ENCODE measurements at regions not wholly inside any gene's neighbourhood (a gene's known extent, or its start where the extent isn't known, plus 50 kb on each side); places are given as distances from the start of the nearest gene placed in this dataset.

DNA sequence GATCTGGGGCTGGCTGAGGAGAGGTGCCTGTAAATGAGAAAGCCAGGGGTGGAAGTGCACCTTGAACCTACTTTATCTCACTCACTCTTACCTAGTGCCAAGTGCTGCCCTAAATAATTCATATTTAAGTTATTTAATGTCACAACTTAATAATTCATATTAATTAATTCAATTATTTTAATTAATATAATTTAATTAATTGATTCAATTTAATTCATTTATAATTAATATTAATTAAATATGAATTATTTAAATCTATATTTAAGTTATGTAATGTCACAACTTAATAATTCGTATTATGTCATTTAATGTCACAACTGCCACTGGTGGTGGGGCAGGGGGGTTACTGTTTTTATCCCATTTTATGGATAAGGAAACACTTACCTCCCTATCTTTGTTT is 361.6 kb upstream of the RUNX1 start:
- no peak overlapping the region for H3K4me3 ChIP-seq
- no peaks in the 10 kb centered on the region for H3K4me1 ChIP-seq
- DNase-seq, result no peak
- H3K9me3 ChIP-seq (replicated peaks), result no peaks in the 10 kb centered on the region
- intact Hi-C loops (cut with micrococcal nuclease), result no loop called here
- TF ChIP-seq, protein P1, sequence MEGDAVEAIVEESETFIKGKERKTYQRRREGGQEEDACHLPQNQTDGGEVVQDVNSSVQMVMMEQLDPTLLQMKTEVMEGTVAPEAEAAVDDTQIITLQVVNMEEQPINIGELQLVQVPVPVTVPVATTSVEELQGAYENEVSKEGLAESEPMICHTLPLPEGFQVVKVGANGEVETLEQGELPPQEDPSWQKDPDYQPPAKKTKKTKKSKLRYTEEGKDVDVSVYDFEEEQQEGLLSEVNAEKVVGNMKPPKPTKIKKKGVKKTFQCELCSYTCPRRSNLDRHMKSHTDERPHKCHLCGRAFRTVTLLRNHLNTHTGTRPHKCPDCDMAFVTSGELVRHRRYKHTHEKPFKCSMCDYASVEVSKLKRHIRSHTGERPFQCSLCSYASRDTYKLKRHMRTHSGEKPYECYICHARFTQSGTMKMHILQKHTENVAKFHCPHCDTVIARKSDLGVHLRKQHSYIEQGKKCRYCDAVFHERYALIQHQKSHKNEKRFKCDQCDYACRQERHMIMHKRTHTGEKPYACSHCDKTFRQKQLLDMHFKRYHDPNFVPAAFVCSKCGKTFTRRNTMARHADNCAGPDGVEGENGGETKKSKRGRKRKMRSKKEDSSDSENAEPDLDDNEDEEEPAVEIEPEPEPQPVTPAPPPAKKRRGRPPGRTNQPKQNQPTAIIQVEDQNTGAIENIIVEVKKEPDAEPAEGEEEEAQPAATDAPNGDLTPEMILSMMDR (IDR thresholded peaks at IDR 0.05; ENCODE audit: borderline replicate concordance), result no peak
- H3K27ac ChIP-seq (replicated peaks), result no peak overlapping the region
- H3K27me3 ChIP-seq (ENCODE audit: low read depth), result peaks cover 86% of the 10 kb centered on the region
- H3K36me3 ChIP-seq, result no peaks in the 10 kb centered on the region

DNA sequence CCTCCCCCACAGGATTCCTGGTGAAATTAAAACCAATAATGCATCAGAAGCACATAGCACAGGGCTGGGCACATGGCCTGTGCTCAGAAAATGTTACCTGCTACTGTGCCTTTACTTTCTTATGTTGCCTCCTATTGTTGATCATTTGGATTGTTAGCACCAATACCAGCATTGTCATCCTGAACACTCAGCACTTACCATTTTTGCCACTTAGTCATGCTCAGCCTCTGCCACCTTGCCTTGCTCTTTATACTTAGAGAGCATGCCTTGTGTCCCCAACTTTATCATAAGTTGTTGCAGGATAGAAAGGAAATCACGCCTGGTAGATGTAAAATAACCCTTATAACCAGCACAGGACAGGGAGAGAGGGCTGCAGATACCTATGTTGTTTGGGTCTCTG is 361.0 kb upstream of the RUNX1 start:
- Histone ChIP-seq H3K4me1 (no peaks in the 10 kb centered on the region), H3K4me3 (no peak overlapping the region), H3K27ac (replicated peaks) (no peak overlapping the region), H3K27me3 (ENCODE audit: low read depth) (peaks cover 86% of the 10 kb centered on the region), H3K9me3 (replicated peaks) (no peaks in the 10 kb centered on the region), H3K36me3 (no peaks in the 10 kb centered on the region)
- no peak for DNase-seq
- TF ChIP-seq, protein P1 (IDR thresholded peaks at IDR 0.05; ENCODE audit: borderline replicate concordance), result no peak
- intact Hi-C loops (cut with micrococcal nuclease), result no loop called here

DNA sequence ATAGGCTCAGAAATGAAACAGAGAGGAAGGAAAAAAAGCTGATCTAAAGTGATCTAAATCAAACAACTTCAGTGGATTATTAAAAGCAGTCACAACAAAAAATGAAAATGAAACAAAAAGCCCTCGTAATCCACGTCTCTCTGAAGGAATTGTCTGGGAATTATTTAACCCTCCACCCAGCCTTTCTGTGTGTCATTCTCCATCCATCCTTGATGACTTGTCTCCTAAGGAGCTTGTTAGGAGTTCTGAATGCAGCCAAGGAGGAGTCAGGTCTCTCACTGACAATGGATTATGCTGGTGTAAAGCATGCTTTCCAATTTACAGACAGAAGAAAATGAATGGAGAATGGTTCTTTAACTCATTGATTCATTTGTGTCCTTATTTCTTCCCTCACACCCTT is 359.3 kb upstream of the RUNX1 start:
- intact Hi-C loops (cut with micrococcal nuclease), result no loop called here
- H3K27me3 ChIP-seq (ENCODE audit: low read depth), result peaks cover 86% of the 10 kb centered on the region
- no peak for DNase-seq
- H3K4me1 ChIP-seq, result no peaks in the 10 kb centered on the region
- H3K27ac ChIP-seq (replicated peaks), result no peak overlapping the region
- no peaks in the 10 kb centered on the region for H3K9me3 ChIP-seq (replicated peaks)
- TF ChIP-seq, protein P1 (IDR thresholded peaks at IDR 0.05; ENCODE audit: borderline replicate concordance), result no peak
- H3K4me3 ChIP-seq, result no peak overlapping the region
- H3K36me3 ChIP-seq, result no peaks in the 10 kb centered on the region

DNA sequence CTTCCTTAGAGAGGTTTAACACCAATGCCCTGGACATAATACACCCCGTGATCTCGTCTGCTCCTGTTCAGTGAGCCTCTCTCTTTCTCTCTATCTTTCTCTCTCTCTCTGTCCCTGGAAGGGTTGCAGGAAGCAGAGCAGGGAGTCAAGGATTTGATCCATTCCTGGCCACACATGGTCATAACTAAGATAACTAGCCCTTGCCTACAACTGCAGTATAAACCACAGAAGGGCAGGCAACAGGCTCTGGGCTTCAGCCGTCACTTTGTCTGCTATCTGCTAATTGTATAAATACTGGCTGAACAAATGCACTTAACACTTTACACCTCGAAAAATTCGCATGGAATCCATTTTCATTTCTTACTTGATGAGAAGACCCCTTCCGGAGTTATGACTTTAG is 357.5 kb upstream of the RUNX1 start:
- Histone ChIP-seq H3K27me3 (ENCODE audit: low read depth) (peaks cover 73% of the 10 kb centered on the region), H3K4me1 (no peaks in the 10 kb centered on the region)
- intact Hi-C loops (cut with micrococcal nuclease), result no loop called here

DNA sequence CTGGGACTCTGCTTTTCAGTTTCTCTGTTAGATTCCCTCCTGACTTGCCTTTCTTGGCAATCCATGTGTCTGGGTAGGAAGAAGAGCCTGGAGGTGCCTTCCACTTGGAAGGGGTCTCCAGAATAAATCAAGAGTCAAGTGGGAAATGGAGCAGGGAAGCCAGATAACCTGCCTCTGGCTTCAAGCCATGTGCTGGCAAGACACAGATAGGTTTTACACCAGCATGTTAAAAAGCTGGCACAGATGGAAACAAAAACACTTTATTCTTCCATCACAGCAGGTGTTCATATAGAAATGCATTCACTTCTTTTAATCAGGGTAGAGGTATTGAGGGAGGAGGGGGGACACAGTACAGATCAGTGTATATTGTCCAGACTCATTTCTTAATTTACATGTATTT is 356.9 kb upstream of the RUNX1 start:
- intact Hi-C loops (cut with micrococcal nuclease), result no loop called here
- Histone ChIP-seq H3K9me3 (replicated peaks) (no peaks in the 10 kb centered on the region), H3K36me3 (no peaks in the 10 kb centered on the region), H3K27me3 (ENCODE audit: low read depth) (peaks cover 73% of the 10 kb centered on the region), H3K27ac (replicated peaks) (no peak overlapping the region), H3K4me3 (no peak overlapping the region), H3K4me1 (no peaks in the 10 kb centered on the region)
- TF ChIP-seq, protein P1 (IDR thresholded peaks at IDR 0.05; ENCODE audit: borderline replicate concordance), result no peak
- no peak for DNase-seq

More for the DNA sequence above, 357.5 kb upstream of the RUNX1 start:
- no peaks in the 10 kb centered on the region for H3K36me3 ChIP-seq
- TF ChIP-seq, protein P1 (IDR thresholded peaks at IDR 0.05; ENCODE audit: borderline replicate concordance), result no peak
- H3K27ac ChIP-seq (replicated peaks), result no peak overlapping the region
- no peaks in the 10 kb centered on the region for H3K9me3 ChIP-seq (replicated peaks)
- DNase-seq, result no peak
- no peak overlapping the region for H3K4me3 ChIP-seq

DNA sequence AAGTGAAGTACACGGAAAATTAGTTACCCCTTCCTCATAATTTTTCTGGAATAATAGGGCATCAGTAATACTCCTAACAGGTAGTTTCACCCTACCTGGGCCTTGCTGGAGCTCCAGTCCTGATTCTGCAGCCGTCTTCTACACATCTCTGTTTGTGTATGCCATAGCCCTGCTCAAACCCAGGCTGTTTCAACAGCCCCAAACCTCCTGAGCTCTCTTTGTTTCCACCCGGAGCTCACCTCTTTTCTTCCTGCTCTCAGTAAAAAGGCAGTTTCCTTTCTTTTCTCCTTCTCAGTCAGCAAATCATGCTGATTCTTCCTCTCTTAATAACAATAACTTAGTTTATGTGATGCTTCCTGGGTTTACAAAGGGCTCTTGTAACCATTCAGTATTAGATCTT is 355.1 kb upstream of the RUNX1 start:
- Histone ChIP-seq H3K27me3 (ENCODE audit: low read depth) (peaks cover 68% of the 10 kb centered on the region), H3K4me3 (no peak overlapping the region), H3K9me3 (replicated peaks) (no peaks in the 10 kb centered on the region), H3K27ac (replicated peaks) (no peak overlapping the region), H3K36me3 (no peaks in the 10 kb centered on the region), H3K4me1 (no peaks in the 10 kb centered on the region)
- no peak for DNase-seq
- TF ChIP-seq, protein P1 (IDR thresholded peaks at IDR 0.05; ENCODE audit: borderline replicate concordance), result no peak
- intact Hi-C loops (cut with micrococcal nuclease), result no loop called here

All from left ventricle myocardium inferior (tissue), 1 donor.